ENCODE measurements at regions not wholly inside any gene's neighbourhood (a gene's known extent, or its start where the extent isn't known, plus 50 kb on each side); places are given as distances from the start of the nearest gene placed in this dataset.

DNA sequence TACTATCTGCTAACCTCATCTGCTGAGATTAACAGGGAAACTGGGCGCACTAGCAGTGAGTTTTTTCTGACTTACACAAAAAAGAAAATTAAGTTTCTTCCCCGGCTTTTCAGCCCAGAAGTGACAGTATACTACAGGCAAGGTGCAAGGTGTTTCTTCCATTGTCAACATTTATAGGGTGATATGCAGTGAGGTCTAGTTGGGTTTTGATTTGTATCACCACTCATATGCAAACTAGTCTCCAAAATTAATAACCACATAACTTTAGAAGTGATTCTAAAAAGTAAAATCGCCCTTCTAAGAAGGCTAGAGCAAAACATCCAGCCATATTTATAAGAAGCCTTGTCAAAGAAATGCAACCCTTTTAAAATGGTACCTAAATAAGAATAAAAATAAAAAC, 640.1 kb downstream of the ARAP2 start:
- WGBS = 86% methylated on average over 3 of the region's 3 CpGs
- no peak for DNase-seq (ENCODE audit: extremely low spot score)
- H3K4me1 ChIP-seq = no peaks in the 10 kb centered on the region
- no peak overlapping the region for H3K4me3 ChIP-seq
- H3K36me3 ChIP-seq = no peaks in the 10 kb centered on the region
- H3K27ac ChIP-seq (replicated peaks in 1 of 4) = no peak overlapping the region
- TF ChIP-seq POLR2AphosphoS5 (IDR thresholded peaks at IDR 0.05) (no peak), POLR2A (IDR thresholded peaks at IDR 0.05; ENCODE audit: low read depth) (no peak), EP300 (IDR thresholded peaks at IDR 0.05) (no peak)
- TF ChIP-seq, protein P1, sequence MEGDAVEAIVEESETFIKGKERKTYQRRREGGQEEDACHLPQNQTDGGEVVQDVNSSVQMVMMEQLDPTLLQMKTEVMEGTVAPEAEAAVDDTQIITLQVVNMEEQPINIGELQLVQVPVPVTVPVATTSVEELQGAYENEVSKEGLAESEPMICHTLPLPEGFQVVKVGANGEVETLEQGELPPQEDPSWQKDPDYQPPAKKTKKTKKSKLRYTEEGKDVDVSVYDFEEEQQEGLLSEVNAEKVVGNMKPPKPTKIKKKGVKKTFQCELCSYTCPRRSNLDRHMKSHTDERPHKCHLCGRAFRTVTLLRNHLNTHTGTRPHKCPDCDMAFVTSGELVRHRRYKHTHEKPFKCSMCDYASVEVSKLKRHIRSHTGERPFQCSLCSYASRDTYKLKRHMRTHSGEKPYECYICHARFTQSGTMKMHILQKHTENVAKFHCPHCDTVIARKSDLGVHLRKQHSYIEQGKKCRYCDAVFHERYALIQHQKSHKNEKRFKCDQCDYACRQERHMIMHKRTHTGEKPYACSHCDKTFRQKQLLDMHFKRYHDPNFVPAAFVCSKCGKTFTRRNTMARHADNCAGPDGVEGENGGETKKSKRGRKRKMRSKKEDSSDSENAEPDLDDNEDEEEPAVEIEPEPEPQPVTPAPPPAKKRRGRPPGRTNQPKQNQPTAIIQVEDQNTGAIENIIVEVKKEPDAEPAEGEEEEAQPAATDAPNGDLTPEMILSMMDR (IDR thresholded peaks at IDR 0.05) = no peak
- no peaks in the 10 kb centered on the region for H3K27me3 ChIP-seq
- H3K9me3 ChIP-seq = no peaks in the 10 kb centered on the region
- intact Hi-C loops (cut with DNase I) = no loop called here

DNA sequence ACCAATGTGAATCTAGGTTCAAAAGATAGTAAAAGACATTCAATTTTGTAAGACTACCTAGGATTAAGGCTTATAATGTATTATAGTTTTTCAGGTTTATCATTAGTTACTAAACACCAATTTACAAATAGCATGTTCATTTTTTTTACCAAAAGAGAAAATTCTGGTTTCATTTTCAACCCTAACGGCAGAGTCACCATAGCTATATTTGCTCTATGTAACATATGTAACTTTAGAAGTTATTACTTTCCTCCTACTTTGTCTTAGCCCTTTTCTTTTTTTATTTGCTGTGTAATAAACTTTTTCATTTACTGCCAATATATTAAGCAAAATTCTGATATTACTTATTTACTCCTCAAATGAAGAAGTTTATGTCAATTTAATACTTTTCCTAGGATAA, 639.6 kb downstream of the ARAP2 start:
- Histone ChIP-seq H3K27ac (replicated peaks in 1 of 4) (no peak overlapping the region), H3K36me3 (no peaks in the 10 kb centered on the region), H3K27me3 (no peaks in the 10 kb centered on the region), H3K4me3 (no peak overlapping the region), H3K4me1 (no peaks in the 10 kb centered on the region), H3K9me3 (no peaks in the 10 kb centered on the region)
- WGBS = 79% methylated on average over 1 of the region's 1 CpG
- no peak for DNase-seq (ENCODE audit: extremely low spot score)
- intact Hi-C loops (cut with DNase I) = no loop called here
- no peak for TF ChIP-seq POLR2AphosphoS5 (IDR thresholded peaks at IDR 0.05)
- TF ChIP-seq, protein P1 (IDR thresholded peaks at IDR 0.05) = no peak

- Histone ChIP-seq H3K36me3 (no peaks in the 10 kb centered on the region), H3K27ac (replicated peaks in 1 of 4) (no peak overlapping the region), H3K27me3 (no peaks in the 10 kb centered on the region), H3K4me3 (no peak overlapping the region), H3K4me1 (no peaks in the 10 kb centered on the region), H3K9me3 (no peaks in the 10 kb centered on the region)
- TF ChIP-seq, protein P1 (IDR thresholded peaks at IDR 0.05) = no peak
- TF ChIP-seq POLR2A (IDR thresholded peaks at IDR 0.05; ENCODE audit: low read depth) (no peak), EP300 (IDR thresholded peaks at IDR 0.05) (no peak), POLR2AphosphoS5 (IDR thresholded peaks at IDR 0.05) (no peak)
- intact Hi-C loops (cut with DNase I) = no loop called here
- DNase-seq (ENCODE audit: extremely low spot score) = no peak
Observed at GRCh38 chr4:35608205-35608604, 636.1 kb downstream of the ARAP2 start.

DNA sequence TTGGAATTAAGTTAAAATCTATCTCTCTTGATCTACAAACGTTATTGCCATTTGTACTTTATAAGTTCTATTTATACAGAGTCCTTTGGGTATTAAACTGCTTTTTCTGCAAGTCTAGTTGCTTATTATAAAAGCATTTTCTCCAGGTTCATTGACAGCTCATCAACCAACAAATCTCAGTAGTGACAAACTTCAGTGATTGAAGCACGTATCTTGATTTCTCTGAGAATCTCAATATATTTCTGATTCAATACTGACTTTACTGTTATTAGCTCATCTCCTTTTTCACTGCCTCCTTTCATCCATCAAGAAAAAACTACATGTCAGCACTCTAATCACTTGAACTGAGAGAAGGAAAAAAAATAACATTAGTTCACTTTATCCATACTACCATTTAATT, 630.2 kb downstream of the ARAP2 start:
- no peak for DNase-seq (ENCODE audit: extremely low spot score)
- Histone ChIP-seq H3K27me3 (no peaks in the 10 kb centered on the region), H3K4me1 (no peaks in the 10 kb centered on the region), H3K36me3 (no peaks in the 10 kb centered on the region), H3K4me3 (no peak overlapping the region), H3K9me3 (no peaks in the 10 kb centered on the region), H3K27ac (replicated peaks in 1 of 4) (no peak overlapping the region)
- TF ChIP-seq EP300 (IDR thresholded peaks at IDR 0.05) = no peak
- no peak for TF ChIP-seq POLR2A (IDR thresholded peaks at IDR 0.05; ENCODE audit: low read depth)
- TF ChIP-seq POLR2AphosphoS5 (IDR thresholded peaks at IDR 0.05) = no peak
- TF ChIP-seq, protein P1 (IDR thresholded peaks at IDR 0.05) = no peak
- intact Hi-C loops (cut with DNase I) = no loop called here
- 47% methylated on average over 2 of the region's 2 CpGs for WGBS

DNA sequence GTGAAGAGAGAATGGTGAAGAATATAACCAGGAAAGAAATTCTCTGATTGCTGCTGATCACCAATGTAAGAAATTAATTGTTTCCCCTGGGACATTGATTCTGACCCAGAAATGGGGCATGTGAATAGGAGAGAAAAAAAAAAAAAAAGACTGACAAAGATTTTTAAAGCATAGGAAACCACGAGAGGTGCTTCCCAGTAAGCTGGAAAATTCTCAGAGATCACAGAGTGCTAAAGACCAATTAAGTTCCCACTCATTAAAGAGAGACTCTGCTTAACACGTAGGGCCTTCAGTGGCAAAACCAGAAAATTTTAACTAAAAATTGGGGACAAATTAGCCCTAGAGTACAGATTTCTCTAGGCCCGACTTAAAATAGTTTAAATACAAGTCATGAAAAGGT, 604.4 kb downstream of the ARAP2 start:
- WGBS = 78% methylated on average over 3 of the region's 3 CpGs
- no peak overlapping the region for H3K27ac ChIP-seq (replicated peaks in 1 of 4)
- H3K4me1 ChIP-seq = no peaks in the 10 kb centered on the region
- H3K9me3 ChIP-seq = no peaks in the 10 kb centered on the region
- TF ChIP-seq POLR2A (IDR thresholded peaks at IDR 0.05; ENCODE audit: low read depth) (no peak), POLR2AphosphoS5 (IDR thresholded peaks at IDR 0.05) (no peak), EP300 (IDR thresholded peaks at IDR 0.05) (no peak)
- TF ChIP-seq, protein P1 (IDR thresholded peaks at IDR 0.05) = no peak
- DNase-seq (ENCODE audit: extremely low spot score) = no peak
- H3K27me3 ChIP-seq = no peaks in the 10 kb centered on the region
- H3K4me3 ChIP-seq = no peak overlapping the region
- intact Hi-C loops (cut with DNase I) = no loop called here
- H3K36me3 ChIP-seq = no peaks in the 10 kb centered on the region
